ENCODE measurements at regions not wholly inside any gene's neighbourhood (a gene's known extent, or its start where the extent isn't known, plus 50 kb on each side); places are given as distances from the start of the nearest gene placed in this dataset.

GRCh38 chr10:4661511-4662255 lies 164.3 kb upstream of the AKR1E2 start:
- no peak for DNase-seq

GRCh38 chr10:4658777-4659176 lies 167.2 kb upstream of the AKR1E2 start:
- no peak for DNase-seq

GRCh38 chr10:4656576-4657194 lies 169.3 kb upstream of the AKR1E2 start:
- no peak for DNase-seq

GRCh38 chr10:4655879-4656278 lies 170.1 kb upstream of the AKR1E2 start:
- no peak for DNase-seq

- no peak for DNase-seq
These were observed 170.6 kb upstream of the AKR1E2 start for GRCh38 chr10:4655406-4655805.

GRCh38 chr10:4654496-4654895 lies 171.5 kb upstream of the AKR1E2 start:
- no peak for DNase-seq

GRCh38 chr10:4653160-4653559 lies 172.8 kb upstream of the AKR1E2 start:
- no peak for DNase-seq

GRCh38 chr10:4652111-4653010 lies 173.6 kb upstream of the AKR1E2 start:
- DNase-seq: no peak

GRCh38 chr10:4651404-4652037 lies 174.5 kb upstream of the AKR1E2 start:
- no peak for DNase-seq

- DNase-seq: no peak
These were observed 175.4 kb upstream of the AKR1E2 start for GRCh38 chr10:4650582-4650981.

GRCh38 chr10:4649886-4650508 lies 176.0 kb upstream of the AKR1E2 start:
- DNase-seq: no peak

GRCh38 chr10:4649471-4649870 lies 176.5 kb upstream of the AKR1E2 start:
- DNase-seq: no peak

GRCh38 chr10:4648999-4649398 lies 177.0 kb upstream of the AKR1E2 start:
- no peak for DNase-seq

GRCh38 chr10:4647109-4647785 lies 178.8 kb upstream of the AKR1E2 start:
- DNase-seq: no peak

GRCh38 chr10:4646547-4646946 lies 179.5 kb upstream of the AKR1E2 start:
- DNase-seq: no peak

- DNase-seq: no peak
These were observed 180.2 kb upstream of the AKR1E2 start for GRCh38 chr10:4645836-4646235.

- no peak for DNase-seq
These were observed 182.5 kb upstream of the AKR1E2 start for GRCh38 chr10:4643471-4643870.

GRCh38 chr10:4639960-4640359 lies 186.0 kb upstream of the AKR1E2 start:
- DNase-seq: no peak

- DNase-seq: no peak
These were observed 187.9 kb upstream of the AKR1E2 start for GRCh38 chr10:4638099-4638498.

GRCh38 chr10:4637657-4638056 lies 188.3 kb upstream of the AKR1E2 start:
- DNase-seq: no peak

- no peak for DNase-seq
These were observed 190.1 kb upstream of the AKR1E2 start for GRCh38 chr10:4635883-4636282.

GRCh38 chr10:4635388-4635787 lies 190.6 kb upstream of the AKR1E2 start:
- no peak for DNase-seq

Measured in NK-92 treated with Interleukin-12 subunit alpha and Interleukin-12 subunit beta, amount 100 ng/mL, for 24 hours (cell line).